ENCODE measurements at regions not wholly inside any gene's neighbourhood (a gene's known extent, or its start where the extent isn't known, plus 50 kb on each side); places are given as distances from the start of the nearest gene placed in this dataset.

DNA sequence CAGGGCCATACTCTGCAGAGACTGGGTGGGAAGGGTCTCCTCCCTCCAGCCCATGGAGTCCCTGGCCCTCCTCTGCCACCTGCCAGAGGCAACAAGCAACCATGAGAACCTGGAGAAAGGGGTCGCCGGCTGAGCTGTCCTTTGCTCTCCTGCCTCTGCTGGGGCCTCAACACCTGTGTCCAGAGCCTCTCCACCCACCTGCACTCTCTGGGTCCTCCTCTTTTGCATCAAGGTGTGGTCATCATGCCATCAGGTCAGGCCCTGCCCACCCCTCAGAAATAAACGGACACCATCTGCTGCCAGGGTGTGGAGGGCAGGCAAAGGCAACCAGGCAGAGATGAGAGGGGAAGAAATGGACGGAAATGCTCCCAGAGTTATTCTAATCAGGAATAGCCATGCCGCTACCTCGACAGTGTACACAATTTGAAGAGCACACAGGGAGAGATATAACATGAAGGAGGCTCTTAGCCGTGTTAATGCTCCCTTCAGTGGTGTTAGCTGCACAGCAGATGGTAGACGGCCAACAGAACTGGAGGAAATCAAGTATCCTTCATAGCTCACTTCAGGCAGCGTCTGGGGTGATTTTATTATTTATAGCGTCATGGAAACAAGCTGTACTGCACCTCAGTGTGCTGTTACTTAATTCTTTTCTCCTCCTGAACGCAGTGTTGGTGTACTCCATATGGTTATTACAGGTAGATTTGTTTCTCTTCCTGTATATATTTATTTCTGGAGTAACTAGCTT, 247.9 kb downstream of the TSN start:
- in situ Hi-C loops (cut with MboI): no loop called here
- Histone ChIP-seq H3K9me3 (replicated peaks; ENCODE audit: control insufficient read depth, insufficient read depth, low read depth, low read length) (no peaks in the 10 kb centered on the region), H3K79me2 (ENCODE audit: control insufficient read depth, insufficient read depth, low read length) (no peaks in the 10 kb centered on the region), H3K4me3 (no peak overlapping the region), H3K9ac (ENCODE audit: insufficient read depth in 1 of 2, low read depth in 2 of 2, low read length in 2 of 2) (no peak overlapping the region), H4K20me1 (replicated peaks; ENCODE audit: control insufficient read depth, insufficient read depth, low read length) (0 out of 2 replicates have a peak, but pooled peaks cover 4% of the 10 kb centered on the region), H3K27me3 (ENCODE audit: control insufficient read depth in 2 of 2, insufficient read depth in 2 of 2, low read length in 2 of 2) (peaks cover 3 to 11% of the 10 kb centered on the region in 2 experiments; a peak in 4 of 5 replicates), H3K27ac (ENCODE audit: extremely low read depth, low read depth, low read length) (no peak overlapping the region), H3K4me1 (replicated peaks in 1 of 2; ENCODE audit: control insufficient read depth in 2 of 2, insufficient read depth in 2 of 2, low read length in 2 of 2) (peaks cover 0 to 11% of the 10 kb centered on the region in 2 experiments; a peak in 2 of 5 replicates), H3K9me1 (ENCODE audit: control insufficient read depth, insufficient read depth, low read length) (no peaks in the 10 kb centered on the region), H3K36me3 (ENCODE audit: control insufficient read depth, insufficient read depth, low read length) (no peaks in the 10 kb centered on the region), H3K4me2 (ENCODE audit: insufficient read depth, low read length) (no peak overlapping the region), H2AFZ (ENCODE audit: low read depth, low read length) (no peak overlapping the region)
- ChIA-PET POLR2A (interaction anchor here (0.6 kb wide), 1 partner anchor 113 kb away, joined by 3 read pairs; no protein-coding TSS in a partner anchor), CTCF (ENCODE audit: low intra/inter-chr PET ratio) (no interaction called here)
- BruUV-seq (replicated peaks): no TSS peak
- intact Hi-C loops (cut with micrococcal nuclease): no loop called here
- FAIRE-seq: no peak
- WGBS (ENCODE audit: insufficient coverage, low coverage, missing lambda C conversion rate): under 1% methylated on average over 11 of the region's 11 CpGs
- ATAC-seq: no peak
- DNase-seq (ENCODE audit: extremely low read depth in 1 of 4, low spot score in 3 of 4): no peak
- TF ChIP-seq, protein P1, sequence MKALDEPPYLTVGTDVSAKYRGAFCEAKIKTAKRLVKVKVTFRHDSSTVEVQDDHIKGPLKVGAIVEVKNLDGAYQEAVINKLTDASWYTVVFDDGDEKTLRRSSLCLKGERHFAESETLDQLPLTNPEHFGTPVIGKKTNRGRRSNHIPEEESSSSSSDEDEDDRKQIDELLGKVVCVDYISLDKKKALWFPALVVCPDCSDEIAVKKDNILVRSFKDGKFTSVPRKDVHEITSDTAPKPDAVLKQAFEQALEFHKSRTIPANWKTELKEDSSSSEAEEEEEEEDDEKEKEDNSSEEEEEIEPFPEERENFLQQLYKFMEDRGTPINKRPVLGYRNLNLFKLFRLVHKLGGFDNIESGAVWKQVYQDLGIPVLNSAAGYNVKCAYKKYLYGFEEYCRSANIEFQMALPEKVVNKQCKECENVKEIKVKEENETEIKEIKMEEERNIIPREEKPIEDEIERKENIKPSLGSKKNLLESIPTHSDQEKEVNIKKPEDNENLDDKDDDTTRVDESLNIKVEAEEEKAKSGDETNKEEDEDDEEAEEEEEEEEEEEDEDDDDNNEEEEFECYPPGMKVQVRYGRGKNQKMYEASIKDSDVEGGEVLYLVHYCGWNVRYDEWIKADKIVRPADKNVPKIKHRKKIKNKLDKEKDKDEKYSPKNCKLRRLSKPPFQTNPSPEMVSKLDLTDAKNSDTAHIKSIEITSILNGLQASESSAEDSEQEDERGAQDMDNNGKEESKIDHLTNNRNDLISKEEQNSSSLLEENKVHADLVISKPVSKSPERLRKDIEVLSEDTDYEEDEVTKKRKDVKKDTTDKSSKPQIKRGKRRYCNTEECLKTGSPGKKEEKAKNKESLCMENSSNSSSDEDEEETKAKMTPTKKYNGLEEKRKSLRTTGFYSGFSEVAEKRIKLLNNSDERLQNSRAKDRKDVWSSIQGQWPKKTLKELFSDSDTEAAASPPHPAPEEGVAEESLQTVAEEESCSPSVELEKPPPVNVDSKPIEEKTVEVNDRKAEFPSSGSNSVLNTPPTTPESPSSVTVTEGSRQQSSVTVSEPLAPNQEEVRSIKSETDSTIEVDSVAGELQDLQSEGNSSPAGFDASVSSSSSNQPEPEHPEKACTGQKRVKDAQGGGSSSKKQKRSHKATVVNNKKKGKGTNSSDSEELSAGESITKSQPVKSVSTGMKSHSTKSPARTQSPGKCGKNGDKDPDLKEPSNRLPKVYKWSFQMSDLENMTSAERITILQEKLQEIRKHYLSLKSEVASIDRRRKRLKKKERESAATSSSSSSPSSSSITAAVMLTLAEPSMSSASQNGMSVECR (CRISPR knock-in tag; IDR thresholded peaks at IDR 0.05): no peak
- TF ChIP-seq SUPT5H (IDR thresholded peaks at IDR 0.05) (no peak), ZNF143 (CRISPR knock-in tag; IDR thresholded peaks at IDR 0.05) (no peak), IFI16 (CRISPR knock-in tag; IDR thresholded peaks at IDR 0.05) (no peak), KDM2B (CRISPR knock-in tag; IDR thresholded peaks at IDR 0.05) (no peak), FOXJ3 (CRISPR knock-in tag; IDR thresholded peaks at IDR 0.05) (no peak), CCAR2 (IDR thresholded peaks at IDR 0.05; ENCODE audit: low read depth, low read length) (no peak), YBX1 (IDR thresholded peaks at IDR 0.05) (no peak)
- TF ChIP-seq, protein P2, sequence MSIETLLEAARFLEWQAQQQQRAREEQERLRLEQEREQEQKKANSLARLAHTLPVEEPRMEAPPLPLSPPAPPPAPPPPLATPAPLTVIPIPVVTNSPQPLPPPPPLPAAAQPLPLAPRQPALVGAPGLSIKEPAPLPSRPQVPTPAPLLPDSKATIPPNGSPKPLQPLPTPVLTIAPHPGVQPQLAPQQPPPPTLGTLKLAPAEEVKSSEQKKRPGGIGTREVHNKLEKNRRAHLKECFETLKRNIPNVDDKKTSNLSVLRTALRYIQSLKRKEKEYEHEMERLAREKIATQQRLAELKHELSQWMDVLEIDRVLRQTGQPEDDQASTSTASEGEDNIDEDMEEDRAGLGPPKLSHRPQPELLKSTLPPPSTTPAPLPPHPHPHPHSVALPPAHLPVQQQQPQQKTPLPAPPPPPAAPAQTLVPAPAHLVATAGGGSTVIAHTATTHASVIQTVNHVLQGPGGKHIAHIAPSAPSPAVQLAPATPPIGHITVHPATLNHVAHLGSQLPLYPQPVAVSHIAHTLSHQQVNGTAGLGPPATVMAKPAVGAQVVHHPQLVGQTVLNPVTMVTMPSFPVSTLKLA (conservative IDR thresholded peaks at IDR 0.05): no peak
- TF ChIP-seq, protein P3, sequence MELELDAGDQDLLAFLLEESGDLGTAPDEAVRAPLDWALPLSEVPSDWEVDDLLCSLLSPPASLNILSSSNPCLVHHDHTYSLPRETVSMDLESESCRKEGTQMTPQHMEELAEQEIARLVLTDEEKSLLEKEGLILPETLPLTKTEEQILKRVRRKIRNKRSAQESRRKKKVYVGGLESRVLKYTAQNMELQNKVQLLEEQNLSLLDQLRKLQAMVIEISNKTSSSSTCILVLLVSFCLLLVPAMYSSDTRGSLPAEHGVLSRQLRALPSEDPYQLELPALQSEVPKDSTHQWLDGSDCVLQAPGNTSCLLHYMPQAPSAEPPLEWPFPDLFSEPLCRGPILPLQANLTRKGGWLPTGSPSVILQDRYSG (tag; conservative IDR thresholded peaks at IDR 0.05; ENCODE audit: low read depth): no peak
- TF ChIP-seq, protein P4, sequence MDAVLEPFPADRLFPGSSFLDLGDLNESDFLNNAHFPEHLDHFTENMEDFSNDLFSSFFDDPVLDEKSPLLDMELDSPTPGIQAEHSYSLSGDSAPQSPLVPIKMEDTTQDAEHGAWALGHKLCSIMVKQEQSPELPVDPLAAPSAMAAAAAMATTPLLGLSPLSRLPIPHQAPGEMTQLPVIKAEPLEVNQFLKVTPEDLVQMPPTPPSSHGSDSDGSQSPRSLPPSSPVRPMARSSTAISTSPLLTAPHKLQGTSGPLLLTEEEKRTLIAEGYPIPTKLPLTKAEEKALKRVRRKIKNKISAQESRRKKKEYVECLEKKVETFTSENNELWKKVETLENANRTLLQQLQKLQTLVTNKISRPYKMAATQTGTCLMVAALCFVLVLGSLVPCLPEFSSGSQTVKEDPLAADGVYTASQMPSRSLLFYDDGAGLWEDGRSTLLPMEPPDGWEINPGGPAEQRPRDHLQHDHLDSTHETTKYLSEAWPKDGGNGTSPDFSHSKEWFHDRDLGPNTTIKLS (IDR thresholded peaks at IDR 0.05; ENCODE audit: borderline replicate concordance, low read depth): no peak
